Trophoblast cell (in vitro differentiated cells and primary cell): ENCODE measurements at regions not wholly inside any gene's neighbourhood (a gene's known extent, or its start where the extent isn't known, plus 50 kb on each side); places are given as distances from the start of the nearest gene placed in this dataset.

Source experiments
- DNase-seq, 2 donors: peaks; one replicate each; pipeline ENCODE4 v3.0.0-alpha.2; 2016
- H2AFZ ChIP-seq: 2 replicates; pipeline ENCODE4 v1.6.1; 2013; ENCODE audit warnings: low read length, moderate library complexity, mild to moderate bottlenecking; ENCODE audit not compliant: insufficient read depth, poor library complexity
- H2AK5ac ChIP-seq: 2 replicates; pipeline ENCODE4 v1.6.1; 2013; ENCODE audit warnings: mild to moderate bottlenecking, low read length
- H2BK120ac ChIP-seq: 2 replicates; pipeline ENCODE4 v1.6.1; 2013; ENCODE audit warnings: low read length, mild to moderate bottlenecking, moderate library complexity; ENCODE audit not compliant: insufficient read depth, poor library complexity
- H2BK12ac ChIP-seq: 2 replicates; pipeline ENCODE4 v1.6.1; 2013; ENCODE audit warnings: mild to moderate bottlenecking, low read length, moderate library complexity
- H2BK5ac ChIP-seq: 2 replicates; pipeline ENCODE4 v1.6.1; 2013; ENCODE audit warnings: low read length, low read depth, moderate library complexity, mild to moderate bottlenecking; ENCODE audit not compliant: poor library complexity
- H3K14ac ChIP-seq: 2 replicates; pipeline ENCODE4 v1.6.1; 2013; ENCODE audit warnings: mild to moderate bottlenecking, low read length
- H3K18ac ChIP-seq: 2 replicates; pipeline ENCODE4 v1.6.1; 2013; ENCODE audit warnings: mild to moderate bottlenecking, low read length
- H3K23ac ChIP-seq: 2 replicates; pipeline ENCODE4 v1.6.1; 2013; ENCODE audit warnings: low read length
- H3K27ac ChIP-seq: 2 replicates; pipeline ENCODE4 v1.5.1; 2013; ENCODE audit warnings: low read depth, mild to moderate bottlenecking, inconsistent platforms, low read length, moderate library complexity
- H3K27me3 ChIP-seq: 2 replicates; pipeline ENCODE4 v1.6.1; 2013; ENCODE audit warnings: inconsistent platforms, mild to moderate bottlenecking, low read length, moderate library complexity; ENCODE audit not compliant: insufficient read depth
- H3K36me3 ChIP-seq, 2 experiments: 1 replicate in 1 of 2; 2 replicates in 1 of 2; pipeline ENCODE4 v1.6.1; 2013; ENCODE audit warnings: low read length in 2 of 2, mild to moderate bottlenecking in 2 of 2, moderate library complexity in 1 of 2; ENCODE audit not compliant: insufficient read depth in 2 of 2, control insufficient read depth in 1 of 2
- H3K4ac ChIP-seq: 2 replicates; pipeline ENCODE4 v1.6.1; 2013; ENCODE audit warnings: low read depth, mild to moderate bottlenecking, low read length, moderate library complexity
- H3K4me1 ChIP-seq, 2 experiments: 1 replicate in 1 of 2; 2 replicates in 1 of 2; pipeline ENCODE4 v1.6.1; 2013; ENCODE audit warnings: low read length in 2 of 2, mild to moderate bottlenecking in 2 of 2, moderate library complexity in 1 of 2; ENCODE audit not compliant: insufficient read depth in 2 of 2, control insufficient read depth in 1 of 2
- H3K4me2 ChIP-seq: 2 replicates; pipeline ENCODE4 v1.6.1; 2013; ENCODE audit warnings: inconsistent platforms, mild to moderate bottlenecking, low read length, moderate library complexity
- H3K4me3 ChIP-seq: 2 replicates; pipeline ENCODE4 v1.5.1; 2013; ENCODE audit warnings: mild to moderate bottlenecking, low read depth, low read length, inconsistent platforms
- H3K79me1 ChIP-seq: one replicate; pipeline ENCODE4 v1.6.1; 2013; ENCODE audit warnings: low read length
- H3K79me2 ChIP-seq: 2 replicates; pipeline ENCODE4 v1.6.1; 2013; ENCODE audit warnings: low read length, mild to moderate bottlenecking; ENCODE audit not compliant: control insufficient read depth, insufficient read depth, poor library complexity
- H3K9ac ChIP-seq: 2 replicates; pipeline ENCODE4 v1.6.1; 2013; ENCODE audit warnings: mild to moderate bottlenecking, low read length
- H3K9me3 ChIP-seq: 2 replicates; pipeline ENCODE4 v1.6.1; 2013; ENCODE audit warnings: low read depth, mild to moderate bottlenecking, control low read depth, inconsistent platforms, low read length; ENCODE audit not compliant: insufficient read depth
- H4K12ac ChIP-seq: 2 replicates; pipeline ENCODE4 v1.6.1; 2013; ENCODE audit warnings: low read depth, mild to moderate bottlenecking, low read length, moderate library complexity
- H4K8ac ChIP-seq: 2 replicates; pipeline ENCODE4 v1.6.1; 2013; ENCODE audit warnings: low read depth, mild to moderate bottlenecking, low read length, moderate library complexity
- H4K91ac ChIP-seq: one replicate; pipeline ENCODE4 v1.6.1; 2013; ENCODE audit warnings: low read depth, mild to moderate bottlenecking, low read length, moderate library complexity
- WGBS: extraction: QIAGEN DNeasy Blood & Tissue Kit; methylation state at CpG from one replicate; pipeline ENCODE4 v1.1.7; 2013; ENCODE audit warnings: missing lambda C conversion rate; ENCODE audit not compliant: insufficient read length, insufficient coverage; ENCODE audit errors: extremely low coverage; 5-methylcytosine and 5-hydroxymethylcytosine counted together

GRCh38 chr9:81123526-81123925, 565.8 kb downstream of the TLE1 start:
- no peak overlapping the region for H2AFZ ChIP-seq
- H3K79me1 ChIP-seq, result no peaks in the 10 kb centered on the region
- H3K23ac ChIP-seq, result no peak overlapping the region
- H3K9ac ChIP-seq, result no peak overlapping the region
- H3K27ac ChIP-seq, result no peak overlapping the region
- no peak overlapping the region for H4K91ac ChIP-seq
- H2BK12ac ChIP-seq, result no peak overlapping the region
- H3K4ac ChIP-seq, result no peak overlapping the region
- H2AK5ac ChIP-seq, result no peak overlapping the region
- H3K14ac ChIP-seq, result no peak overlapping the region
- peaks cover 2% of the 10 kb centered on the region for H3K9me3 ChIP-seq
- no peaks in the 10 kb centered on the region for H3K36me3 ChIP-seq
- WGBS, result no CpG with 5 or more reads among the region's 3 CpGs
- H2BK5ac ChIP-seq, result no peak overlapping the region
- no peaks in the 10 kb centered on the region for H3K27me3 ChIP-seq
- H3K18ac ChIP-seq, result no peak overlapping the region
- no peak overlapping the region for H2BK120ac ChIP-seq
- no peak for DNase-seq
- no peaks in the 10 kb centered on the region for H3K4me1 ChIP-seq
- no peak overlapping the region for H4K12ac ChIP-seq
- H4K8ac ChIP-seq, result no peak overlapping the region
- no peak overlapping the region for H3K4me3 ChIP-seq
- no peaks in the 10 kb centered on the region for H3K79me2 ChIP-seq
- H3K4me2 ChIP-seq, result no peak overlapping the region

GRCh38 chr9:81122749-81123148, 566.6 kb downstream of the TLE1 start:
- Histone ChIP-seq H3K23ac (no peak overlapping the region), H3K4me2 (no peak overlapping the region), H3K9ac (no peak overlapping the region), H3K4ac (no peak overlapping the region), H3K36me3 (no peaks in the 10 kb centered on the region), H4K91ac (no peak overlapping the region), H3K18ac (no peak overlapping the region), H3K9me3 (peaks cover 2% of the 10 kb centered on the region), H3K4me1 (no peaks in the 10 kb centered on the region), H3K27ac (no peak overlapping the region), H3K14ac (no peak overlapping the region), H3K27me3 (no peaks in the 10 kb centered on the region), H2BK120ac (no peak overlapping the region), H4K12ac (no peak overlapping the region), H2BK12ac (no peak overlapping the region), H4K8ac (no peak overlapping the region), H2AFZ (no peak overlapping the region), H2BK5ac (no peak overlapping the region), H3K79me1 (no peaks in the 10 kb centered on the region), H2AK5ac (no peak overlapping the region), H3K79me2 (no peaks in the 10 kb centered on the region), H3K4me3 (peak overlapping the region; percentile 6)
- no peak for DNase-seq
- WGBS, result no CpG with 5 or more reads among the region's 2 CpGs

DNA sequence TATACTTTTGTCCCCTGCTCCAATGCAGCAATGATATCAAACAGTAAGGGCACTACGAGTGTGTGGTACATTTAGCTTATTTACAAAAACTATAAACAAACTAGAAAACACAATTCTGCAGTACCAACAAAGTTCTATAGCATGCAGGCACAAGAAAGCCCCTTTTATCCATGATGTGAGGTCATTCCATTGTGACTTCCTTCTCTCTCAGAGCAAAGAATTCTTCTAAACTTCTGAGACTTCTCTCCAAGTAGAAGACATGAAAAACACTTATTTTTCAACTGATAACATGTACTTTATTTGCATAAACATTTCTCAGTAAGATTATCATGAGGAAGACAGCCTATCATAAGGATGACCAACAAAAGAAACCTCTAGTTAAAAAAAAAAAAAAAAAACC, 569.8 kb downstream of the TLE1 start:
- Histone ChIP-seq H3K14ac (no peak overlapping the region), H2BK5ac (no peak overlapping the region), H3K9me3 (peaks cover 4% of the 10 kb centered on the region), H3K4me1 (no peaks in the 10 kb centered on the region), H3K27ac (no peak overlapping the region), H3K23ac (no peak overlapping the region), H2BK12ac (no peak overlapping the region), H3K4me3 (no peak overlapping the region), H2AK5ac (no peak overlapping the region), H3K36me3 (no peaks in the 10 kb centered on the region), H4K12ac (no peak overlapping the region), H2AFZ (no peak overlapping the region), H3K79me1 (no peaks in the 10 kb centered on the region), H3K4me2 (no peak overlapping the region), H4K91ac (no peak overlapping the region), H3K27me3 (no peaks in the 10 kb centered on the region), H3K79me2 (no peaks in the 10 kb centered on the region), H3K4ac (no peak overlapping the region), H3K18ac (no peak overlapping the region), H2BK120ac (no peak overlapping the region), H3K9ac (no peak overlapping the region), H4K8ac (no peak overlapping the region)
- no CpG with 5 or more reads among the region's 1 CpG for WGBS
- no peak for DNase-seq

DNA sequence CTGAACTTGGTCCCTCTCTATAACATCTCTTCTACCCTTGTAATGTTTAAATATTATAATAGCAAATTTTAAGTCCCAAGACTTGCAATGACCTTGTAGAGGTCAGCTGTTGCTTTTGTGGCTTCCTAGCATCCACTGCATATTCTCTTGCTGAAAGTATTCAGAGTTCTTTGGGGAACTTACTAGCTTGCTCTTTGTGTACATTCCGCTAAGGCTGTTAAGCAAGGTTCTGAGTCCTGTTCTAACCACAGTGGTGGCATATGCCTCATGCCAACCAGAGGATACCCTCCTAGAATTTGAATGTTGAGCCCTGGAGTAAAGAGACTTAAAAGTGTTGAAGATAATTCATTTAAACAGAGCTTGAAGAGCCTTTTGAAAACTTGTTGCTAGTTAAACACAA, 570.9 kb downstream of the TLE1 start:
- no peak overlapping the region for H2BK12ac ChIP-seq
- no CpG with 5 or more reads among the region's 1 CpG for WGBS
- H3K14ac ChIP-seq, result no peak overlapping the region
- no peak overlapping the region for H2AK5ac ChIP-seq
- no peaks in the 10 kb centered on the region for H3K36me3 ChIP-seq
- H3K4me3 ChIP-seq, result no peak overlapping the region
- no peaks in the 10 kb centered on the region for H3K79me2 ChIP-seq
- no peak overlapping the region for H3K18ac ChIP-seq
- H3K9me3 ChIP-seq, result peaks cover 4% of the 10 kb centered on the region
- no peak overlapping the region for H2AFZ ChIP-seq
- H4K8ac ChIP-seq, result no peak overlapping the region
- H3K79me1 ChIP-seq, result no peaks in the 10 kb centered on the region
- DNase-seq, result no peak
- H3K27me3 ChIP-seq, result no peaks in the 10 kb centered on the region
- no peak overlapping the region for H3K27ac ChIP-seq
- no peak overlapping the region for H3K23ac ChIP-seq
- no peak overlapping the region for H2BK5ac ChIP-seq
- H4K12ac ChIP-seq, result no peak overlapping the region
- H3K9ac ChIP-seq, result no peak overlapping the region
- no peak overlapping the region for H3K4me2 ChIP-seq
- no peak overlapping the region for H3K4ac ChIP-seq
- H2BK120ac ChIP-seq, result no peak overlapping the region
- H3K4me1 ChIP-seq, result no peaks in the 10 kb centered on the region
- no peak overlapping the region for H4K91ac ChIP-seq
